ENCODE measurements at regions not wholly inside any gene's neighbourhood (a gene's known extent, or its start where the extent isn't known, plus 50 kb on each side); places are given as distances from the start of the nearest gene placed in this dataset.

GRCh38 chr1:82510431-82510830, 709.7 kb downstream of the ADGRL2 start:
- Histone ChIP-seq H3K36me3 (ENCODE audit: control insufficient read depth in 2 of 2, insufficient read depth in 2 of 2, low read length in 1 of 2) (no peaks in the 10 kb centered on the region), H2AFZ (ENCODE audit: control insufficient read depth, low read depth, low read length) (no peak overlapping the region), H3K27ac (ENCODE audit: control insufficient read depth, insufficient read depth) (no peak overlapping the region), H3K4me1 (ENCODE audit: control insufficient read depth, insufficient read depth, low read length) (no peaks in the 10 kb centered on the region), H3K4me3 (no peak overlapping the region), H3K27me3 (replicated peaks in 1 of 2; ENCODE audit: control insufficient read depth in 2 of 2, insufficient read depth in 2 of 2, low read length in 1 of 2) (no peaks in the 10 kb centered on the region), H4K20me1 (ENCODE audit: control insufficient read depth, insufficient read depth) (no peaks in the 10 kb centered on the region), H3K9ac (ENCODE audit: control insufficient read depth, insufficient read depth, low read length) (no peak overlapping the region), H3K4me2 (ENCODE audit: control insufficient read depth, insufficient read depth) (no peak overlapping the region), H3K9me3 (replicated peaks; ENCODE audit: control insufficient read depth, insufficient read depth, low read length) (no peaks in the 10 kb centered on the region), H3K79me2 (ENCODE audit: control insufficient read depth, insufficient read depth, low read length) (no peaks in the 10 kb centered on the region)
- FAIRE-seq = no peak
- BruUV-seq (replicated peaks) = no TSS peak
- WGBS (ENCODE audit: insufficient coverage, insufficient replicate concordance, low lambda C conversion rate, missing lambda C conversion rate) = 0% methylated on average over 2 of the region's 2 CpGs
- no peak for ATAC-seq
- SMC1A ChIA-PET (ENCODE audit: uncharacterized antibody, unreplicated experiment) = interaction anchor here (0.6 to 1.0 kb wide), 2 partner anchors 62 to 183 kb away, joined by 3 to 4 read pairs; no protein-coding TSS in a partner anchor
- in situ Hi-C loops (cut with MboI) = no loop called here
- intact Hi-C loops (cut with micrococcal nuclease; ENCODE audit: unreplicated experiment) = no loop called here
- no peak for DNase-seq (ENCODE audit: low read depth, low spot score)
- CTCF ChIA-PET = interaction anchor here (1.2 kb wide), 1 partner anchor 420 kb away, joined by 5 read pairs; no protein-coding TSS in a partner anchor
- POLR2A ChIA-PET = interaction anchor here (0.6 kb wide), 2 partner anchors 9 to 22 kb away, joined by 5 to 6 read pairs; no protein-coding TSS in a partner anchor
- RAD21 ChIA-PET (ENCODE audit: unreplicated experiment) = interaction anchor here (0.6 to 1.1 kb wide), 2 partner anchors 62 to 147 kb away, joined by 3 to 4 read pairs; no protein-coding TSS in a partner anchor
- TF ChIP-seq, protein P1, sequence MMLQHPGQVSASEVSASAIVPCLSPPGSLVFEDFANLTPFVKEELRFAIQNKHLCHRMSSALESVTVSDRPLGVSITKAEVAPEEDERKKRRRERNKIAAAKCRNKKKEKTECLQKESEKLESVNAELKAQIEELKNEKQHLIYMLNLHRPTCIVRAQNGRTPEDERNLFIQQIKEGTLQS (IDR thresholded peaks at IDR 0.05; ENCODE audit: borderline replicate concordance, extremely low read depth, low read depth, low read length) = no peak

- RAD21 ChIA-PET (ENCODE audit: unreplicated experiment) = no interaction called here
- WGBS (ENCODE audit: insufficient coverage, insufficient replicate concordance, low lambda C conversion rate, missing lambda C conversion rate) = 7% methylated on average over 1 of the region's 1 CpG
- SMC1A ChIA-PET (ENCODE audit: uncharacterized antibody, unreplicated experiment) = no interaction called here
- Histone ChIP-seq H3K36me3 (ENCODE audit: control insufficient read depth in 2 of 2, insufficient read depth in 2 of 2, low read length in 1 of 2) (no peaks in the 10 kb centered on the region), H3K4me1 (ENCODE audit: control insufficient read depth, insufficient read depth, low read length) (no peaks in the 10 kb centered on the region), H4K20me1 (ENCODE audit: control insufficient read depth, insufficient read depth) (no peaks in the 10 kb centered on the region), H3K9me3 (replicated peaks; ENCODE audit: control insufficient read depth, insufficient read depth, low read length) (no peaks in the 10 kb centered on the region), H2AFZ (ENCODE audit: control insufficient read depth, low read depth, low read length) (no peak overlapping the region), H3K79me2 (ENCODE audit: control insufficient read depth, insufficient read depth, low read length) (no peaks in the 10 kb centered on the region), H3K9ac (ENCODE audit: control insufficient read depth, insufficient read depth, low read length) (no peak overlapping the region), H3K4me3 (no peak overlapping the region), H3K4me2 (ENCODE audit: control insufficient read depth, insufficient read depth) (no peak overlapping the region), H3K27ac (ENCODE audit: control insufficient read depth, insufficient read depth) (no peak overlapping the region), H3K27me3 (replicated peaks in 1 of 2; ENCODE audit: control insufficient read depth in 2 of 2, insufficient read depth in 2 of 2, low read length in 1 of 2) (no peaks in the 10 kb centered on the region)
- no TSS peak for BruUV-seq (replicated peaks)
- no peak for ATAC-seq
- FAIRE-seq = no peak
- CTCF ChIA-PET = no interaction called here
- in situ Hi-C loops (cut with MboI) = no loop called here
- POLR2A ChIA-PET = no interaction called here
- TF ChIP-seq MTA2 (IDR thresholded peaks at IDR 0.05; ENCODE audit: low read depth) (no peak), KDM1A (IDR thresholded peaks at IDR 0.05; ENCODE audit: borderline replicate concordance) (no peak), YY1 (IDR thresholded peaks at IDR 0.05; ENCODE audit: low read depth, low read length) (no peak), E2F4 (IDR thresholded peaks at IDR 0.05; ENCODE audit: low read depth, low read length) (no peak), CBX5 (IDR thresholded peaks at IDR 0.05; ENCODE audit: low read depth) (no peak), BCL11A (IDR thresholded peaks at IDR 0.05; ENCODE audit: low read depth, low read length) (no peak), BCLAF1 (IDR thresholded peaks at IDR 0.05) (no peak), RAD51 (IDR thresholded peaks at IDR 0.05) (no peak), NR2C2 (IDR thresholded peaks at IDR 0.05; ENCODE audit: borderline replicate concordance, control insufficient read depth, insufficient read length, low read depth) (no peak), CHD2 (IDR thresholded peaks at IDR 0.05; ENCODE audit: borderline replicate concordance, low read depth, low read length) (no peak)
- intact Hi-C loops (cut with micrococcal nuclease; ENCODE audit: unreplicated experiment) = no loop called here
- DNase-seq (ENCODE audit: low read depth, low spot score) = no peak
Measured at GRCh38 chr1:82507011-82507410, 706.3 kb downstream of the ADGRL2 start.
